HG03025 (cell line): ENCODE measurements at regions not wholly inside any gene's neighbourhood (a gene's known extent, or its start where the extent isn't known, plus 50 kb on each side); places are given as distances from the start of the nearest gene placed in this dataset.

Experiments
- ATAC-seq: cut with Tn5 transposase; IDR thresholded peaks from one replicate; pipeline ENCODE4 v1.9.1; 2021; ENCODE audit warnings: mild to moderate bottlenecking, moderate library complexity; ENCODE audit not compliant: unreplicated experiment, low FRiP score

- ATAC-seq: no peak
These were observed 188.1 kb upstream of the BMP2 start for GRCh38 chr20:6579417-6579816.

GRCh38 chr20:6577451-6577850 is 190.0 kb upstream of the BMP2 start:
- no peak for ATAC-seq

- no peak for ATAC-seq
These were observed 190.8 kb upstream of the BMP2 start for GRCh38 chr20:6576726-6577125.

GRCh38 chr20:6575912-6576401 is 191.5 kb upstream of the BMP2 start:
- peak; percentile 60 for ATAC-seq

- ATAC-seq: no peak
These were observed 200.7 kb upstream of the BMP2 start for GRCh38 chr20:6566821-6567220.

- ATAC-seq: no peak
These were observed 205.4 kb upstream of the BMP2 start for GRCh38 chr20:6562111-6562510.

- no peak for ATAC-seq
These were observed 206.5 kb upstream of the BMP2 start for GRCh38 chr20:6560978-6561377.

- no peak for ATAC-seq
These were observed 207.7 kb upstream of the BMP2 start for GRCh38 chr20:6559791-6560190.

GRCh38 chr20:6558341-6558740 is 209.1 kb upstream of the BMP2 start:
- no peak for ATAC-seq

- no peak for ATAC-seq
These were observed 233.6 kb upstream of the BMP2 start for GRCh38 chr20:6533761-6534479.

GRCh38 chr20:6533351-6533750 is 234.1 kb upstream of the BMP2 start:
- no peak for ATAC-seq

- ATAC-seq: no peak
These were observed 236.6 kb upstream of the BMP2 start for GRCh38 chr20:6530779-6531315.

GRCh38 chr20:6530254-6530653 is 237.2 kb upstream of the BMP2 start:
- no peak for ATAC-seq

- ATAC-seq: no peak
These were observed 241.8 kb upstream of the BMP2 start for GRCh38 chr20:6525447-6526303.

GRCh38 chr20:6524305-6524704 is 243.2 kb upstream of the BMP2 start:
- no peak for ATAC-seq

- ATAC-seq: no peak
These were observed 247.9 kb upstream of the BMP2 start for GRCh38 chr20:6519556-6519955.

- no peak for ATAC-seq
These were observed 252.2 kb upstream of the BMP2 start for GRCh38 chr20:6515261-6515660.

GRCh38 chr20:6513599-6513998 is 253.9 kb upstream of the BMP2 start:
- ATAC-seq: no peak

GRCh38 chr20:6509374-6509773 is 258.1 kb upstream of the BMP2 start:
- ATAC-seq: no peak

- ATAC-seq: no peak
These were observed 260.6 kb upstream of the BMP2 start for GRCh38 chr20:6506906-6507305.

- ATAC-seq: no peak
These were observed 262.7 kb upstream of the BMP2 start for GRCh38 chr20:6504826-6505225.
